Trophoblast cell (in vitro differentiated cells and primary cell): ENCODE measurements at regions not wholly inside any gene's neighbourhood (a gene's known extent, or its start where the extent isn't known, plus 50 kb on each side); places are given as distances from the start of the nearest gene placed in this dataset.

Experiments
- DNase-seq, 2 donors: peaks; one replicate each; pipeline ENCODE4 v3.0.0-alpha.2; 2016
- H2AFZ ChIP-seq: 2 replicates; pipeline ENCODE4 v1.6.1; 2013; ENCODE audit warnings: low read length, moderate library complexity, mild to moderate bottlenecking; ENCODE audit not compliant: insufficient read depth, poor library complexity
- H2AK5ac ChIP-seq: 2 replicates; pipeline ENCODE4 v1.6.1; 2013; ENCODE audit warnings: mild to moderate bottlenecking, low read length
- H2BK120ac ChIP-seq: 2 replicates; pipeline ENCODE4 v1.6.1; 2013; ENCODE audit warnings: low read length, mild to moderate bottlenecking, moderate library complexity; ENCODE audit not compliant: insufficient read depth, poor library complexity
- H2BK12ac ChIP-seq: 2 replicates; pipeline ENCODE4 v1.6.1; 2013; ENCODE audit warnings: mild to moderate bottlenecking, low read length, moderate library complexity
- H2BK5ac ChIP-seq: 2 replicates; pipeline ENCODE4 v1.6.1; 2013; ENCODE audit warnings: low read length, low read depth, moderate library complexity, mild to moderate bottlenecking; ENCODE audit not compliant: poor library complexity
- H3K14ac ChIP-seq: 2 replicates; pipeline ENCODE4 v1.6.1; 2013; ENCODE audit warnings: mild to moderate bottlenecking, low read length
- H3K18ac ChIP-seq: 2 replicates; pipeline ENCODE4 v1.6.1; 2013; ENCODE audit warnings: mild to moderate bottlenecking, low read length
- H3K23ac ChIP-seq: 2 replicates; pipeline ENCODE4 v1.6.1; 2013; ENCODE audit warnings: low read length
- H3K27ac ChIP-seq: 2 replicates; pipeline ENCODE4 v1.5.1; 2013; ENCODE audit warnings: low read depth, mild to moderate bottlenecking, inconsistent platforms, low read length, moderate library complexity
- H3K27me3 ChIP-seq: 2 replicates; pipeline ENCODE4 v1.6.1; 2013; ENCODE audit warnings: inconsistent platforms, mild to moderate bottlenecking, low read length, moderate library complexity; ENCODE audit not compliant: insufficient read depth
- H3K36me3 ChIP-seq, 2 experiments: 1 replicate in 1 of 2; 2 replicates in 1 of 2; pipeline ENCODE4 v1.6.1; 2013; ENCODE audit warnings: low read length in 2 of 2, mild to moderate bottlenecking in 2 of 2, moderate library complexity in 1 of 2; ENCODE audit not compliant: insufficient read depth in 2 of 2, control insufficient read depth in 1 of 2
- H3K4ac ChIP-seq: 2 replicates; pipeline ENCODE4 v1.6.1; 2013; ENCODE audit warnings: low read depth, mild to moderate bottlenecking, low read length, moderate library complexity
- H3K4me1 ChIP-seq, 2 experiments: 1 replicate in 1 of 2; 2 replicates in 1 of 2; pipeline ENCODE4 v1.6.1; 2013; ENCODE audit warnings: low read length in 2 of 2, mild to moderate bottlenecking in 2 of 2, moderate library complexity in 1 of 2; ENCODE audit not compliant: insufficient read depth in 2 of 2, control insufficient read depth in 1 of 2
- H3K4me2 ChIP-seq: 2 replicates; pipeline ENCODE4 v1.6.1; 2013; ENCODE audit warnings: inconsistent platforms, mild to moderate bottlenecking, low read length, moderate library complexity
- H3K4me3 ChIP-seq: 2 replicates; pipeline ENCODE4 v1.5.1; 2013; ENCODE audit warnings: mild to moderate bottlenecking, low read depth, low read length, inconsistent platforms
- H3K79me1 ChIP-seq: one replicate; pipeline ENCODE4 v1.6.1; 2013; ENCODE audit warnings: low read length
- H3K79me2 ChIP-seq: 2 replicates; pipeline ENCODE4 v1.6.1; 2013; ENCODE audit warnings: low read length, mild to moderate bottlenecking; ENCODE audit not compliant: control insufficient read depth, insufficient read depth, poor library complexity
- H3K9ac ChIP-seq: 2 replicates; pipeline ENCODE4 v1.6.1; 2013; ENCODE audit warnings: mild to moderate bottlenecking, low read length
- H3K9me3 ChIP-seq: 2 replicates; pipeline ENCODE4 v1.6.1; 2013; ENCODE audit warnings: low read depth, mild to moderate bottlenecking, control low read depth, inconsistent platforms, low read length; ENCODE audit not compliant: insufficient read depth
- H4K12ac ChIP-seq: 2 replicates; pipeline ENCODE4 v1.6.1; 2013; ENCODE audit warnings: low read depth, mild to moderate bottlenecking, low read length, moderate library complexity
- H4K8ac ChIP-seq: 2 replicates; pipeline ENCODE4 v1.6.1; 2013; ENCODE audit warnings: low read depth, mild to moderate bottlenecking, low read length, moderate library complexity
- H4K91ac ChIP-seq: one replicate; pipeline ENCODE4 v1.6.1; 2013; ENCODE audit warnings: low read depth, mild to moderate bottlenecking, low read length, moderate library complexity
- WGBS: extraction: QIAGEN DNeasy Blood & Tissue Kit; methylation state at CpG from one replicate; pipeline ENCODE4 v1.1.7; 2013; ENCODE audit warnings: missing lambda C conversion rate; ENCODE audit not compliant: insufficient read length, insufficient coverage; ENCODE audit errors: extremely low coverage; 5-methylcytosine and 5-hydroxymethylcytosine counted together

DNA sequence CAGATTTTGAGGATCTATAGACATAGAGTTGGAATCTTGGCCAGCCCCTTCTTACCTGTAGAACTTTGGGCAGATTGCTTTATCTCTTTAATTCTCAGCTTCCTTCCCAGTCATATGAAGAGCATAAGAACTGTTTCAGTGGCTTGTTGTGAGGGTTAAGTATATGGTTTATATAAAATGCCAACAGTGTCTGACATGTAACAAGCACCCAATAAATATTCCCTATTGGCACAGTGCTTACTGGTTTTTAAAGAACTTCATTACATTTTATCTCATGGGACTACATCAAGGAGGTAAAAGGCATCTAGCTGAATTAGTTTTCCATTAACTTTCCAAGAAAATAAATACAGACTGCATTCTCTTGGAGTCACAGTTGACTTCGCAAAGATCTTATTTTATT, 106.7 kb upstream of the LIMCH1 start:
- H3K79me1 ChIP-seq = peaks cover 18% of the 10 kb centered on the region
- no peak overlapping the region for H3K27ac ChIP-seq
- no peak overlapping the region for H2BK5ac ChIP-seq
- H3K79me2 ChIP-seq = peaks cover 2% of the 10 kb centered on the region
- no peak overlapping the region for H3K18ac ChIP-seq
- H3K9ac ChIP-seq = no peak overlapping the region
- no peak overlapping the region for H2AK5ac ChIP-seq
- no peak for DNase-seq
- H3K4me1 ChIP-seq = peaks cover 6 to 8% of the 10 kb centered on the region in 2 experiments
- H4K8ac ChIP-seq = no peak overlapping the region
- H3K27me3 ChIP-seq = no peaks in the 10 kb centered on the region
- H4K91ac ChIP-seq = no peak overlapping the region
- no peak overlapping the region for H2AFZ ChIP-seq
- H3K14ac ChIP-seq = no peak overlapping the region
- no peak overlapping the region for H2BK12ac ChIP-seq
- WGBS = no CpG with 5 or more reads among the region's 1 CpG
- H4K12ac ChIP-seq = no peak overlapping the region
- H2BK120ac ChIP-seq = no peak overlapping the region
- H3K4me2 ChIP-seq = no peak overlapping the region
- no peaks in the 10 kb centered on the region for H3K9me3 ChIP-seq
- no peak overlapping the region for H3K23ac ChIP-seq
- no peak overlapping the region for H3K4me3 ChIP-seq
- no peaks in the 10 kb centered on the region for H3K36me3 ChIP-seq
- no peak overlapping the region for H3K4ac ChIP-seq

DNA sequence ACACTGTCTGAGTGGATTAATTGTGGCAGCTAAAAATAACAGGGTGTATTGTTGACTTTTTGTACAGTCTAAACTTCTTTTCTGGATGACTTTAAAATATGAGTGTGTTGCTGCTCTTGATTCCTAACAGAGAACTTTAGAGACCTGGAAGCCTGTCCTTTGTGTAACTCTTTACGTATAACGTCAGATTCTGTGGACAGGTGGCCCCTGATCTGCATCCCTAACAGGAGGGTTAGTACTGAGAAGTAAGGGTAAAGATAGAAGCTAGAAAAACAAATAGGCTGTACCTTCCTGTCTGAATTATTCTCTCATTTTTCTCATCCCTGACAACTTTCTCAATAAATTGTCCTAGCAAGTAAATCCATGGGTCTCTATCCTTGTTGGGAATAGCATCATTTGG, 105.7 kb upstream of the LIMCH1 start:
- Histone ChIP-seq H3K27me3 (no peaks in the 10 kb centered on the region), H4K8ac (no peak overlapping the region), H3K18ac (no peak overlapping the region), H3K79me2 (peaks cover 2% of the 10 kb centered on the region), H2AFZ (no peak overlapping the region), H2AK5ac (no peak overlapping the region), H3K79me1 (peaks cover 16% of the 10 kb centered on the region), H3K4ac (no peak overlapping the region), H3K36me3 (no peaks in the 10 kb centered on the region), H2BK12ac (no peak overlapping the region), H3K14ac (no peak overlapping the region), H4K91ac (no peak overlapping the region), H3K27ac (no peak overlapping the region), H3K4me1 (peaks cover 6 to 10% of the 10 kb centered on the region in 2 experiments), H2BK120ac (no peak overlapping the region), H3K4me3 (no peak overlapping the region), H3K9me3 (no peaks in the 10 kb centered on the region), H3K9ac (no peak overlapping the region), H2BK5ac (no peak overlapping the region), H3K23ac (no peak overlapping the region), H4K12ac (no peak overlapping the region), H3K4me2 (no peak overlapping the region)
- no CpG with 5 or more reads among the region's 2 CpGs for WGBS
- no peak for DNase-seq

- Histone ChIP-seq H3K9ac (no peak overlapping the region), H3K18ac (no peak overlapping the region), H2BK120ac (no peak overlapping the region), H3K4me3 (no peak overlapping the region), H3K4ac (no peak overlapping the region), H3K9me3 (no peaks in the 10 kb centered on the region), H4K8ac (no peak overlapping the region), H4K91ac (no peak overlapping the region), H2AK5ac (no peak overlapping the region), H3K36me3 (no peaks in the 10 kb centered on the region), H3K79me1 (peaks cover 14% of the 10 kb centered on the region), H2AFZ (no peak overlapping the region), H3K14ac (no peak overlapping the region), H3K4me1 (peaks cover 6 to 10% of the 10 kb centered on the region in 2 experiments), H3K27me3 (no peaks in the 10 kb centered on the region), H2BK12ac (no peak overlapping the region), H3K27ac (no peak overlapping the region), H3K4me2 (no peak overlapping the region), H3K79me2 (peaks cover 2% of the 10 kb centered on the region), H4K12ac (no peak overlapping the region), H3K23ac (no peak overlapping the region), H2BK5ac (no peak overlapping the region)
- no CpG with 5 or more reads among the region's 5 CpGs for WGBS
- peak; percentile 57 to 93 for DNase-seq
Observed at GRCh38 chr4:41432881-41433280, 105.1 kb upstream of the LIMCH1 start.

DNA sequence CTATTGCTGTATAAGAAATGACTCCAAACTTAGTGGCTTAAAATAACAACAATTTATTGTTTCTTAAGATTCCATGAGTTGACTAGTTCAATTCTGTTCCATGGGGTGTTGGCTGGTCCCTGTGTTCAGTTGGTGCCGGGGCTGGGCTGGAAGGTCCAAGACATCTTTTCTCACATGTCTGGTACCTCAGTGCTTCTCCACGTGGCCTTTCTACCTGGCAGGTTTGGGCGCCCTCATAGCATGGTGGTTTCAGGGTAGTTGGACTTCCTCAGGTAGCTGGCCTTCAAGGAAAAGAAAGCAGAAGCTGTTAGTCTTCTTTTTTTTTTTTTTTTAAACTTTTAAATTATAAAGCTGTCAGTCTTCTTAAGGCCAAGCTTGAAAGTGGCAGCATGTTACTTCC, 104.6 kb upstream of the LIMCH1 start:
- peaks cover 14% of the 10 kb centered on the region for H3K79me1 ChIP-seq
- no peak overlapping the region for H4K12ac ChIP-seq
- peak overlapping the region; percentile 64 for H3K4ac ChIP-seq
- H3K27me3 ChIP-seq = no peaks in the 10 kb centered on the region
- no peak overlapping the region for H3K4me3 ChIP-seq
- H3K4me1 ChIP-seq = peaks cover 6 to 10% of the 10 kb centered on the region in 2 experiments
- H3K4me2 ChIP-seq = no peak overlapping the region
- H3K14ac ChIP-seq = peak overlapping the region; percentile 93
- H3K18ac ChIP-seq = peak overlapping the region; percentile 98
- no peak overlapping the region for H3K9ac ChIP-seq
- peak overlapping the region; percentile 100 for H2BK12ac ChIP-seq
- no peaks in the 10 kb centered on the region for H3K36me3 ChIP-seq
- peak overlapping the region; percentile 83 for H2AFZ ChIP-seq
- H3K79me2 ChIP-seq = peaks cover 2% of the 10 kb centered on the region
- H3K9me3 ChIP-seq = no peaks in the 10 kb centered on the region
- H3K27ac ChIP-seq = no peak overlapping the region
- H3K23ac ChIP-seq = no peak overlapping the region
- H2BK5ac ChIP-seq = peak overlapping the region; percentile 88
- H2BK120ac ChIP-seq = peak overlapping the region; percentile 98
- H2AK5ac ChIP-seq = peak overlapping the region; percentile 95
- no CpG with 5 or more reads among the region's 3 CpGs for WGBS
- peak overlapping the region; percentile 95 for H4K91ac ChIP-seq
- no peak for DNase-seq
- H4K8ac ChIP-seq = peak overlapping the region; percentile 73
